Endothelial cell of umbilical vein (primary cell): ENCODE measurements at regions not wholly inside any gene's neighbourhood (a gene's known extent, or its start where the extent isn't known, plus 50 kb on each side); places are given as distances from the start of the nearest gene placed in this dataset.

ENCODE experiments used
- BruUV-seq: library from RNA; stranded (reverse); fragments of 400-500 nt; replicated peaks from 2 replicates; lab custom pipeline; 2021; lab: Mats Ljungman, UMichigan
- CTCF ChIA-PET: fragments of 300-600, 350-600 bp; sonication (Branson Sonifier 250); formaldehyde crosslinking; loops from one replicate; lab custom pipeline; 2021; ENCODE audit warnings: antibody characterized with exemption, inconsistent platforms; lab: Charles Lee
- POLR2A ChIA-PET: fragments of 300-600, 350-600 bp; sonication (Branson Sonifier 250); formaldehyde crosslinking; loops from one replicate; lab custom pipeline; 2021; ENCODE audit warnings: antibody characterized with exemption, inconsistent platforms; lab: Charles Lee
- DNase-seq: peaks from one replicate; pipeline ENCODE4 v3.0.0-alpha.2; 2011; ENCODE audit warnings: low read depth, low spot score
- FAIRE-seq: peaks from 2 replicates; lab custom pipeline; 2011; peaks lifted over from hg19 to GRCh38; lab: Jason Lieb, UNC
- H2AFZ ChIP-seq: 2 replicates; pipeline ENCODE4 v1.6.0; 2012; ENCODE audit warnings: low read depth, low read length, control low read depth, inconsistent platforms
- H3K27ac ChIP-seq: 2 replicates; pipeline ENCODE4 v1.5.1; 2011; ENCODE audit warnings: low read depth, mild to moderate bottlenecking, control low read depth, low read length, moderate library complexity; ENCODE audit not compliant: insufficient read depth
- H3K27me3 ChIP-seq, 2 experiments: 2 replicates each; pipeline versions ENCODE4 v1.6.0 to v1.6.1; 2011; ENCODE audit warnings: low read length in 2 of 2, mixed read lengths in 1 of 2; ENCODE audit not compliant: control insufficient read depth in 2 of 2, insufficient read depth in 2 of 2
- H3K36me3 ChIP-seq, 2 experiments: 2 replicates in 1 of 2; 3 replicates in 1 of 2; pipeline ENCODE4 v1.5.1; 2011; ENCODE audit warnings: low read length in 2 of 2, mild to moderate bottlenecking in 1 of 2, moderate library complexity in 1 of 2; ENCODE audit not compliant: control insufficient read depth in 2 of 2, insufficient read depth in 2 of 2; ENCODE audit errors: extremely low read depth in 1 of 2
- H3K4me1 ChIP-seq: 3 replicates; pipeline ENCODE4 v1.5.1; 2011; ENCODE audit warnings: mild to moderate bottlenecking, low read length; ENCODE audit not compliant: control insufficient read depth, insufficient read depth; ENCODE audit errors: extremely low read depth
- H3K4me2 ChIP-seq: 2 replicates; pipeline ENCODE4 v1.6.1; 2011; ENCODE audit warnings: low read length, control low read depth, mixed read lengths; ENCODE audit not compliant: insufficient read depth
- H3K4me3 ChIP-seq, 3 experiments: fragments of 200-600 bp in 1 of 3; sonication (generic), shearing (Covaris generic) in 1 of 3; replicated peaks in 1 of 3; 2 replicates each; pipeline ENCODE4 v1.5.1; 2011 to 2016; ENCODE audit warnings: control low read depth in 3 of 3, low read length in 3 of 3, mild to moderate bottlenecking in 2 of 3, inconsistent platforms in 1 of 3, low read depth in 1 of 3, moderate library complexity in 1 of 3; ENCODE audit not compliant: insufficient read depth in 1 of 3
- H3K79me2 ChIP-seq: 2 replicates; pipeline ENCODE4 v1.6.0; 2012; ENCODE audit warnings: low read length, inconsistent platforms; ENCODE audit not compliant: control insufficient read depth, insufficient read depth
- H3K9ac ChIP-seq: replicated peaks from 2 replicates; pipeline ENCODE3; 2011; ENCODE audit warnings: low read length, control low read depth; ENCODE audit not compliant: insufficient read depth; ENCODE audit errors: extremely low read depth
- H3K9me1 ChIP-seq: replicated peaks from 3 replicates; pipeline ENCODE4 v1.6.0; 2011; ENCODE audit warnings: mild to moderate bottlenecking, low read length; ENCODE audit not compliant: control insufficient read depth, insufficient read depth; ENCODE audit errors: extremely low read depth
- H3K9me3 ChIP-seq: replicated peaks from 2 replicates; pipeline ENCODE4 v1.5.1; 2012; ENCODE audit warnings: low read length, inconsistent platforms; ENCODE audit not compliant: control insufficient read depth, insufficient read depth
- H4K20me1 ChIP-seq: replicated peaks from 2 replicates; pipeline ENCODE3; 2011; ENCODE audit warnings: mild to moderate bottlenecking, low read length; ENCODE audit not compliant: control insufficient read depth, insufficient read depth; ENCODE audit errors: extremely low read depth
- CTCF ChIP-seq, 2 donors: IDR thresholded peaks; 1 replicate in 1 of 2; 2 replicates in 1 of 2; pipeline ENCODE4 v1.5.1; 2011; ENCODE audit warnings: low read length in 2 of 2, mild to moderate bottlenecking in 2 of 2, moderate library complexity in 2 of 2, control low read depth in 1 of 2, inconsistent platforms in 1 of 2, low read depth in 1 of 2; ENCODE audit not compliant: insufficient read depth in 1 of 2; ENCODE audit errors: extremely low read depth in 1 of 2
- EZH2 ChIP-seq: IDR thresholded peaks from 2 replicates; pipeline ENCODE4 v1.6.1; 2012; ENCODE audit warnings: borderline replicate concordance, low read depth, mild to moderate bottlenecking, moderate library complexity, low read length, inconsistent platforms; ENCODE audit not compliant: severe bottlenecking
- FOS ChIP-seq: IDR thresholded peaks from 2 replicates; pipeline ENCODE4 v1.6.1; 2011; ENCODE audit warnings: mild to moderate bottlenecking, low read length, moderate library complexity, borderline replicate concordance; ENCODE audit not compliant: insufficient read depth
- GATA2 ChIP-seq: IDR thresholded peaks from 2 replicates; pipeline ENCODE4 v1.7.0; 2011; ENCODE audit warnings: low read depth, mild to moderate bottlenecking, moderate library complexity, mixed read lengths, low read length; ENCODE audit not compliant: insufficient read length, insufficient read depth
- JUN ChIP-seq: IDR thresholded peaks from 2 replicates; pipeline ENCODE4 v1.6.1; 2011; ENCODE audit warnings: borderline replicate concordance, low read depth; ENCODE audit not compliant: insufficient read length, insufficient read depth
- MAX ChIP-seq: IDR thresholded peaks from 2 replicates; pipeline ENCODE4 v1.6.1; 2011; ENCODE audit not compliant: insufficient read depth, insufficient read length
- MYC ChIP-seq: IDR thresholded peaks from one replicate; pipeline ENCODE4 v1.6.1; 2011; ENCODE audit warnings: mild to moderate bottlenecking, low read depth, low read length
- POLR2A ChIP-seq: IDR thresholded peaks from 2 replicates; pipeline ENCODE4 v1.6.1; 2012; ENCODE audit warnings: low read depth, mild to moderate bottlenecking, control low read depth, low read length
- POLR2AphosphoS5 ChIP-seq: IDR thresholded peaks from 2 replicates; pipeline ENCODE4 v1.6.1; 2012; ENCODE audit warnings: low read depth, mild to moderate bottlenecking, control low read depth, low read length, moderate library complexity; ENCODE audit not compliant: insufficient read depth
- dilution Hi-C: fragments of 300-500 bp; cut with MboI; formaldehyde crosslinking; loops from one replicate; pipeline ENCODE4 v1.15.0; 2019; ENCODE audit warnings: low sequenced_read_pairs; ENCODE audit not compliant: extremely low pct_ligation_motif_present
- intact Hi-C: fragments of 100-400 bp; cut with micrococcal nuclease; formaldehyde crosslinking; loops from one replicate; pipeline ENCODE4 v1.10.0; 2022

GRCh38 chr3:30500666-30501399 is 105.6 kb upstream of the TGFBR2 start:
- no peaks in the 10 kb centered on the region for H3K27me3 ChIP-seq
- ChIA-PET CTCF (no interaction called here), POLR2A (no interaction called here)
- no peak overlapping the region for H2AFZ ChIP-seq
- H3K9me3 ChIP-seq: no peaks in the 10 kb centered on the region
- FAIRE-seq (no peak), DNase-seq (no peak)
- TF ChIP-seq POLR2AphosphoS5: no peak
- no peak for TF ChIP-seq GATA2
- no peak for TF ChIP-seq EZH2
- no peak for TF ChIP-seq FOS
- TF ChIP-seq CTCF (IDR thresholded peaks at IDR 0.05; ENCODE audit: extremely low read depth in 1 of 2, insufficient read depth in 1 of 2, low read depth in 1 of 2, low read length in 2 of 2): no peak
- TF ChIP-seq MYC: no peak
- TF ChIP-seq JUN: no peak
- no peak for TF ChIP-seq MAX
- no peak for TF ChIP-seq POLR2A
- no peaks in the 10 kb centered on the region for H4K20me1 ChIP-seq
- intact Hi-C loops: no loop called here
- no peaks in the 10 kb centered on the region for H3K79me2 ChIP-seq
- no peaks in the 10 kb centered on the region for H3K36me3 ChIP-seq
- BruUV-seq: no TSS peak
- no peak overlapping the region for H3K4me2 ChIP-seq
- no peak overlapping the region for H3K27ac ChIP-seq
- dilution Hi-C loops: no loop called here
- H3K9ac ChIP-seq: no peak overlapping the region
- H3K4me3 ChIP-seq: no peak overlapping the region
- no peaks in the 10 kb centered on the region for H3K9me1 ChIP-seq
- no peaks in the 10 kb centered on the region for H3K4me1 ChIP-seq
